Ovary (tissue), 7 donors: ENCODE measurements at regions not wholly inside any gene's neighbourhood (a gene's known extent, or its start where the extent isn't known, plus 50 kb on each side); places are given as distances from the start of the nearest gene placed in this dataset.

Source experiments
- DNase-seq, 5 donors: peaks; one replicate each; pipeline ENCODE4 v3.0.0-alpha.2; 2019 to 2020
- H3K27ac ChIP-seq, 2 donors: fragments of 200-600 bp; one replicate each; pipeline versions ENCODE4 v1.5.1 to v1.8.0; 2019 to 2022
- H3K27me3 ChIP-seq: fragments of 200-600 bp; one replicate; pipeline ENCODE4 v1.8.0; 2022
- H3K36me3 ChIP-seq: fragments of 200-600 bp; sonication (generic); one replicate; pipeline ENCODE4 v1.5.1; 2019
- H3K4me1 ChIP-seq: one replicate; pipeline ENCODE4 v1.8.1; 2013; ENCODE audit warnings: mild to moderate bottlenecking, moderate library complexity; ENCODE audit not compliant: insufficient read depth
- H3K4me3 ChIP-seq: fragments of 200-600 bp; sonication (generic); one replicate; pipeline ENCODE4 v1.5.1; 2017
- H3K9me3 ChIP-seq, 2 donors: fragments of 200-600 bp in 1 of 2; sonication (generic) in 1 of 2; one replicate each; pipeline versions ENCODE4 v1.5.1 to v1.8.1; 2013 to 2019; ENCODE audit warnings: mild to moderate bottlenecking in 1 of 2, moderate library complexity in 1 of 2
- EP300 ChIP-seq: sonication (generic); formaldehyde crosslinking; IDR thresholded peaks from one replicate; pipeline ENCODE4 v1.6.1; 2017; ENCODE audit warnings: antibody characterized with exemption
- POLR2A ChIP-seq: fragments of 450-650 bp; IDR thresholded peaks from one replicate; pipeline ENCODE4 v1.6.1; 2017; ENCODE audit warnings: antibody characterized with exemption, mild to moderate bottlenecking, moderate library complexity
- WGBS, 3 donors: extraction: QIAGEN DNeasy Blood & Tissue Kit in 1 of 3; methylation state at CpG; one replicate each; pipeline versions ENCODE4 v1.1.5 to v1.1.7; 2013 to 2017; 5-methylcytosine and 5-hydroxymethylcytosine counted together
- intact Hi-C, 4 donors: fragments of 100-400 bp; cut with DNase I; formaldehyde crosslinking; loops; one replicate each; pipeline versions ENCODE4 v1.11.0 to v1.15.1; 2022 to 2023
- TF ChIP-seq, protein P1 (sequence below), 3 donors: fragments of 450-650 bp in 2 of 3; fragments of 200-600 bp in 1 of 3; IDR thresholded peaks; one replicate each; pipeline versions ENCODE4 v1.5.1 to v1.8.0; 2016 to 2022; ENCODE audit warnings: antibody characterized with exemption in 3 of 3, mild to moderate bottlenecking in 1 of 3
- donor health status: DM: no; HTN: no; CAD: no; lungs with moderate emphysema.
- donor health status: DM: no; HTN: no; CAD: no.
- donor health status: Bipolar disorder and iron deficiency.
- donor health status: DM: no; HTN: no; CAD: no.
- donor health status: DM: yes; HTN: yes; CAD: no.

DNA sequence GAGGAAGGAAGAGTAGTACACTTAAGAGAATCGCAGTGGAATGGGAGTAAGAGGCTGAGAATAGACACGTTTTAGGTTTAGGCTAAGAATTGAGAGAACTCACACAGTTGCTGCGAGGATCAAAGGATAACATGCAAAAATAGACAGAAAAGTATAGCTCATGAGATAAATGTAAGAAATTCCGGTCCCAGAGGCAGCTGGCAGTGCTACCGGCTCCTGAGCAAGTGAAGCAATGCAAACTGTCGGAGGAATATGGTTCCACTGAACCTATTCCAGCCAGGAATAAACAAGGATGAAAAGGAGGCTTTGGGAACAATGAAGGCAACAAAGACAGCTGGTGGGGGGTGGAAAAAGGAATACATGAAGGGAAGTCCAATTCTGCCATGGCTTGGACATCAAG, 191.8 kb downstream of the QDPR start:
- TF ChIP-seq, protein P1, sequence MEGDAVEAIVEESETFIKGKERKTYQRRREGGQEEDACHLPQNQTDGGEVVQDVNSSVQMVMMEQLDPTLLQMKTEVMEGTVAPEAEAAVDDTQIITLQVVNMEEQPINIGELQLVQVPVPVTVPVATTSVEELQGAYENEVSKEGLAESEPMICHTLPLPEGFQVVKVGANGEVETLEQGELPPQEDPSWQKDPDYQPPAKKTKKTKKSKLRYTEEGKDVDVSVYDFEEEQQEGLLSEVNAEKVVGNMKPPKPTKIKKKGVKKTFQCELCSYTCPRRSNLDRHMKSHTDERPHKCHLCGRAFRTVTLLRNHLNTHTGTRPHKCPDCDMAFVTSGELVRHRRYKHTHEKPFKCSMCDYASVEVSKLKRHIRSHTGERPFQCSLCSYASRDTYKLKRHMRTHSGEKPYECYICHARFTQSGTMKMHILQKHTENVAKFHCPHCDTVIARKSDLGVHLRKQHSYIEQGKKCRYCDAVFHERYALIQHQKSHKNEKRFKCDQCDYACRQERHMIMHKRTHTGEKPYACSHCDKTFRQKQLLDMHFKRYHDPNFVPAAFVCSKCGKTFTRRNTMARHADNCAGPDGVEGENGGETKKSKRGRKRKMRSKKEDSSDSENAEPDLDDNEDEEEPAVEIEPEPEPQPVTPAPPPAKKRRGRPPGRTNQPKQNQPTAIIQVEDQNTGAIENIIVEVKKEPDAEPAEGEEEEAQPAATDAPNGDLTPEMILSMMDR (IDR thresholded peaks at IDR 0.05) = no peak
- no peak for TF ChIP-seq POLR2A
- TF ChIP-seq EP300 = no peak
- intact Hi-C loops = loop anchor here in 2 of 4 donors (10.0 kb wide), 2 partner anchors 805 to 1035 kb away; no protein-coding TSS in a partner anchor
- Histone ChIP-seq H3K9me3 (no peaks in the 10 kb centered on the region), H3K36me3 (no peaks in the 10 kb centered on the region), H3K27me3 (no peaks in the 10 kb centered on the region), H3K4me1 (no peaks in the 10 kb centered on the region), H3K27ac (no peak overlapping the region), H3K4me3 (no peak overlapping the region)
- DNase-seq = no peak
- 91 to 94% (median 93%) methylated on average over 6 of the region's 6 CpGs for WGBS, 3 donors

DNA sequence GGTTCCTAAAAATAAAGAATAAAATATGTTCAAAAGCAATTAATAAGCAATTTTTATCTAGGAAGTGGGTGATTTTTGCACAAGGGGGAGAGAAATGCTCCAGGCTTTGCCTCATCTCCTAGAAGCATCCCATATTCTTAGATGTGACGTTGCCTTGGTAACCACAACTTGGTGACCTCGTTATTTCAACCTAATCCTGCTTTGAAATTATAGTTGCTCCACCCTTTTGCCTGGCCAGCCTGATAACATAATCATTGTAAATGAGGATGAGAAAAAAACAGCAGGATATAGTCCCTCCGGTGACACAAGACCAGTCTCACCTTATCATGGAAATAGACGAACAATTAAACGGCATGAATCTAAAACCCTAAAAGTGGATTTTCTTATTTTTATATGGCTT, 194.4 kb downstream of the QDPR start:
- intact Hi-C loops = no loop called here
- H3K4me3 ChIP-seq = no peak overlapping the region
- TF ChIP-seq POLR2A (no peak), EP300 (no peak)
- TF ChIP-seq, protein P1 (IDR thresholded peaks at IDR 0.05) = no peak
- WGBS, 3 donors = 52 to 67% (median 59%) methylated on average over 5 of the region's 5 CpGs
- DNase-seq = no peak
- no peaks in the 10 kb centered on the region for H3K4me1 ChIP-seq
- H3K27ac ChIP-seq = no peak overlapping the region
- no peaks in the 10 kb centered on the region for H3K9me3 ChIP-seq
- H3K27me3 ChIP-seq = no peaks in the 10 kb centered on the region
- H3K36me3 ChIP-seq = no peaks in the 10 kb centered on the region

DNA sequence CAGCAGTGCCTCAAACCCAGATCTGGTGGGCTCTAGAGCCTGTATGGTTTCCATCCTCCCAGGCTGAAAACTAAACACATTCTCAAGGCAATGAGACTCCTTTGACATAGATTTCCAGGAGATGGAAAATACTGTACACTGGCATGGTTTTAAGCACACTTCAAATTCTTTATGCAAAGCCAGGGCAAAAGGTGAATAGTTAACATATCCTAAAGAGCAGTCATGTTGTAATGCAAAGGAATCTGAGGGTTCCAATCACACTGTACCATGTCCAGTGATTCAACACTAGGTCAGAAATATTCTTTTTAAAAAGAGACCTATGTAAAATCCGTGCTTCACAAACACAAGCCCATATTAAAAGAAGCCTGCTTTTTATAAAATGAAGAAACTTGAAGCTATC, 195.3 kb downstream of the QDPR start:
- Histone ChIP-seq H3K27me3 (no peaks in the 10 kb centered on the region), H3K27ac (no peak overlapping the region), H3K36me3 (no peaks in the 10 kb centered on the region), H3K4me1 (no peaks in the 10 kb centered on the region), H3K4me3 (no peak overlapping the region), H3K9me3 (no peaks in the 10 kb centered on the region)
- TF ChIP-seq POLR2A = no peak
- TF ChIP-seq, protein P1 (IDR thresholded peaks at IDR 0.05) = no peak
- no peak for TF ChIP-seq EP300
- WGBS, 3 donors = 86 to 91% (median 88%) methylated on average over 1 of the region's 1 CpG
- no peak for DNase-seq
- intact Hi-C loops = no loop called here

DNA sequence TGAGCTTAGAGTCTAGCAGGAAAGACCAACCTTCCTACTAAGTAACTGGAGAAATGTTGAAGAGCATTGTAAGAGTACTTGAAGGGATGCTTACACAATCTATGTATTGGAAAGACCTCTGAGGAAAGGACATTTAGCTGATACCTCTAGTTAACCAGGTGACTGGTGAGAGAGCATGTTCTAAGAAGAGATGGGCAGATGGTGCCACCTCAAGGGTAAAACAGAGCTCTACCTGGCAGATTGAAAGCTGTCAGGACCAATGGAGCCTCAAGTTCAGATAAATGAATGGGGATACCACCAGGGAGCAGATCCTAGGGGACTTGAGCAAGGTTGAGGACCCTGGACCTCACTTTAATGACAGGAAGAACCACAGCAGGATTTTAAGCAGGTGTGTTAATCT, 196.4 kb downstream of the QDPR start:
- intact Hi-C loops = no loop called here
- H3K4me1 ChIP-seq = no peaks in the 10 kb centered on the region
- no peak for DNase-seq
- no peak overlapping the region for H3K4me3 ChIP-seq
- H3K27ac ChIP-seq = no peak overlapping the region
- H3K27me3 ChIP-seq = no peaks in the 10 kb centered on the region
- H3K36me3 ChIP-seq = no peaks in the 10 kb centered on the region
- TF ChIP-seq, protein P1 (IDR thresholded peaks at IDR 0.05) = no peak
- TF ChIP-seq EP300 = no peak
- no peak for TF ChIP-seq POLR2A
- no peaks in the 10 kb centered on the region for H3K9me3 ChIP-seq

DNA sequence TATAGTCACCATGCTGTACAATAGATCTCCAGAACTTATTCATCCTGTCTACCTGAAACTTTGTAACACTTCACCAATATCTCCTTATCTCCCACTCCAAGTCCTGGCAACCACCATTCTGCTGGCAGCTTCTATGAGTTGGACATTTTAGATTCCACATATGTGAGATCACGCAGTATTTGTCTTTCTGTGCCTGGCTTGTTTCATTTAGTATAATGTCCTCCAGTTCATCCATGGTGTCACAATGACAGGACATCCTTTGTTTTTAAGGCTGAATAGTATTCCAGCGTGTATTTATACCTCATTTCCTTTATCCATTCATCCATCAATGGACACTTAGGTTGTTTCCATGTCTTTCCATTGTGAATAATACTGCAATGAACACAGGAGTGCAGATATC, 198.7 kb downstream of the QDPR start:
- no peaks in the 10 kb centered on the region for H3K4me1 ChIP-seq
- DNase-seq = no peak
- WGBS, 3 donors = 84 to 92% (median 90%) methylated on average over 2 of the region's 2 CpGs
- no peak overlapping the region for H3K27ac ChIP-seq
- no peaks in the 10 kb centered on the region for H3K27me3 ChIP-seq
- TF ChIP-seq POLR2A (no peak), EP300 (no peak)
- TF ChIP-seq, protein P1 (IDR thresholded peaks at IDR 0.05) = no peak
- no peak overlapping the region for H3K4me3 ChIP-seq
- no peaks in the 10 kb centered on the region for H3K36me3 ChIP-seq
- intact Hi-C loops = no loop called here
- H3K9me3 ChIP-seq = no peaks in the 10 kb centered on the region
